DOHH2 (cell line): ENCODE measurements at regions not wholly inside any gene's neighbourhood (a gene's known extent, or its start where the extent isn't known, plus 50 kb on each side); places are given as distances from the start of the nearest gene placed in this dataset.
"Not testable (repeated sequence)": the region's sequence is repeated elsewhere in the genome, so short reads cannot be mapped to it uniquely, and the experiment has no call there.

Experiments
- H3F3A ChIP-seq: fragments of 200-600 bp; sonication (generic), shearing (Covaris generic); 2 replicates; pipeline ENCODE4 v1.6.0; 2016; ENCODE audit warnings: antibody characterized with exemption, mild to moderate bottlenecking; ENCODE audit not compliant: control insufficient read depth, insufficient read depth
- H3K27ac ChIP-seq: fragments of 200-600 bp; sonication (generic); 2 replicates; pipeline ENCODE4 v1.5.1; 2014; ENCODE audit warnings: low read depth, mild to moderate bottlenecking, low read length, moderate library complexity
- H3K27me3 ChIP-seq: fragments of 200-600 bp; sonication (generic); 2 replicates; pipeline ENCODE4 v1.6.1; 2014; ENCODE audit warnings: mild to moderate bottlenecking, low read length, mixed read lengths; ENCODE audit not compliant: control insufficient read depth
- H3K36me3 ChIP-seq: fragments of 200-600 bp; sonication (generic); 2 replicates; pipeline ENCODE4 v1.6.1; 2014; ENCODE audit warnings: mild to moderate bottlenecking, low read length, moderate library complexity, mixed read lengths; ENCODE audit not compliant: control insufficient read depth
- H3K4me1 ChIP-seq: fragments of 200-600 bp; sonication (generic); 2 replicates; pipeline ENCODE4 v1.6.1; 2014; ENCODE audit warnings: mild to moderate bottlenecking, low read length, mixed read lengths; ENCODE audit not compliant: control insufficient read depth
- H3K4me2 ChIP-seq: fragments of 200-600 bp; sonication (generic); 2 replicates; pipeline ENCODE4 v1.6.0; 2014; ENCODE audit warnings: mild to moderate bottlenecking, low read length, moderate library complexity
- H3K4me3 ChIP-seq: fragments of 200-600 bp; sonication (generic); 2 replicates; pipeline ENCODE4 v1.5.1; 2014; ENCODE audit warnings: mild to moderate bottlenecking, low read length, mixed read lengths
- H3K79me2 ChIP-seq: fragments of 200-600 bp; sonication (generic); 2 replicates; pipeline ENCODE4 v1.6.1; 2014; ENCODE audit warnings: mild to moderate bottlenecking, low read length, mixed read lengths; ENCODE audit not compliant: control insufficient read depth
- H3K9me2 ChIP-seq: fragments of 200-600 bp; sonication (generic); replicated peaks from 2 replicates; pipeline ENCODE4 v1.6.1; 2014; ENCODE audit warnings: mild to moderate bottlenecking, low read length, mixed read lengths; ENCODE audit not compliant: control insufficient read depth
- H3K9me3 ChIP-seq: fragments of 200-600 bp; sonication (generic); 2 replicates; pipeline ENCODE4 v1.6.1; 2014; ENCODE audit warnings: antibody characterized with exemption, low read length, mixed read lengths; ENCODE audit not compliant: control insufficient read depth, insufficient read depth
- H4K20me1 ChIP-seq: fragments of 200-600 bp; sonication (generic); 2 replicates; pipeline ENCODE4 v1.6.0; 2014; ENCODE audit warnings: low read depth, mild to moderate bottlenecking, antibody characterized with exemption, low read length, moderate library complexity; ENCODE audit not compliant: control insufficient read depth, insufficient read depth

DNA sequence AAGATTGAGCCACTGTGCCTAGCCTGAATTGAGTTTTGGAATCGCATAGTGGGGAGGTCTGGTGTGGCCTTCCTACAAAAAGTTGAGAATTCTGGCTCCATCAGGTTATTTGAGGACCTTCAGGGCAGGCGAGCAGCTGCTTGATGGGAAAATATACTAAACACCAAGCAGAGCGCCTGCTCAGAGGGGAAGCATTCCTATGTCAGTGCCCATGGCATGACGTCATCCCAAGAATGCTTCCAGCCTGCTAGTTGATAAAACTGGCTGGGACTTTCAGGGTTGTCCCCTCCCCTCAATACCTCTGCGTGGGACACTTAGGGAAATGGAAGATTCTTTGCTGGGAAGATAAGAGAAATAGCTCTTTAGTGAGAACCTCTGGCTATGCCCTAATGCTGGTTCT is 174.9 kb upstream of the NBPF12 start:
- H3K36me3 ChIP-seq, H3K27ac ChIP-seq, H3K27me3 ChIP-seq, H3K79me2 ChIP-seq, H3K9me3 ChIP-seq, H3K9me2 ChIP-seq, H4K20me1 ChIP-seq, H3K4me2 ChIP-seq, H3K4me3 ChIP-seq, H3K4me1 ChIP-seq, H3F3A ChIP-seq: not testable (repeated sequence)

- not testable (repeated sequence) for H3K4me3 ChIP-seq, H3K4me2 ChIP-seq, H3K36me3 ChIP-seq, H3K4me1 ChIP-seq, H3K79me2 ChIP-seq, H3F3A ChIP-seq, H4K20me1 ChIP-seq, H3K9me3 ChIP-seq, H3K27me3 ChIP-seq, H3K27ac ChIP-seq, H3K9me2 ChIP-seq
These were observed 181.3 kb upstream of the NBPF12 start for GRCh38 chr1:146756858-146757257.

GRCh38 chr1:146748686-146749085 is 189.4 kb upstream of the NBPF12 start:
- H3K9me2 ChIP-seq, H3K4me3 ChIP-seq, H3F3A ChIP-seq, H3K36me3 ChIP-seq, H3K27ac ChIP-seq, H4K20me1 ChIP-seq, H3K79me2 ChIP-seq, H3K4me1 ChIP-seq, H3K4me2 ChIP-seq, H3K27me3 ChIP-seq, H3K9me3 ChIP-seq: not testable (repeated sequence)

DNA sequence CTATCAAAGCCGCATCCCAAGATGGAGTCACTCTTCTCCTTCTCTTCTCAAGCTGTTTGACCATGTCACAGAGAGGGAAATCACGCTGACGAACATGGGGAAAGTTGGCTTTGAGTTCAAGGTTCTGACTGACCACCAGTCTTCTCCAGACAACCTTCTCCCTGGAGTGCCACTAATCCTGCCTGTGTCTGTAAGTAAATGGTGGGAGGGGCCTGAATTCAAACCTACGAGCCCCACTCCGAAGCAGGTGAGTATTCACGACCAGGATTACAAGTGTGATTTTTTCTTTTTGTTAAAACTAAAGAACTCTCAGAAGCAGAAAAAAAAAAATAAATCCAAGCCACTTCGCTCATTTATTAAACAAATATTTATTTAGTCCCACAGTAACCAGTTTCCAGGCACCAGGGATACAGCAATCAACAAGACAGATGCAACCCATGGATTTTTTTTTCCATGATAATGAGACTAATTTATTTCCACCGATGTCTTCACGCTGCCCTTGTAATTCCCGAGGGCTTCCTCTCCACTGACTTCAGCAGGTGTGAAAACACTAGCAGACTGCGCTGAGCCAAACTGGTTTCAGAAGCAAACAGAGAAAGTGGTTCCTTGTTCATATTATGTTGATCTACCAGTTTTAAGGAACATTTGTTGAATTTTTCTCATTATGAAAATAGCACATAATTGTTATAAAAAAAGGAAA is 206.0 kb upstream of the NBPF12 start:
- H4K20me1 ChIP-seq, H3K79me2 ChIP-seq, H3K27ac ChIP-seq, H3K4me1 ChIP-seq, H3K9me3 ChIP-seq, H3K27me3 ChIP-seq, H3K36me3 ChIP-seq, H3K4me3 ChIP-seq, H3F3A ChIP-seq, H3K4me2 ChIP-seq, H3K9me2 ChIP-seq: not testable (repeated sequence)

DNA sequence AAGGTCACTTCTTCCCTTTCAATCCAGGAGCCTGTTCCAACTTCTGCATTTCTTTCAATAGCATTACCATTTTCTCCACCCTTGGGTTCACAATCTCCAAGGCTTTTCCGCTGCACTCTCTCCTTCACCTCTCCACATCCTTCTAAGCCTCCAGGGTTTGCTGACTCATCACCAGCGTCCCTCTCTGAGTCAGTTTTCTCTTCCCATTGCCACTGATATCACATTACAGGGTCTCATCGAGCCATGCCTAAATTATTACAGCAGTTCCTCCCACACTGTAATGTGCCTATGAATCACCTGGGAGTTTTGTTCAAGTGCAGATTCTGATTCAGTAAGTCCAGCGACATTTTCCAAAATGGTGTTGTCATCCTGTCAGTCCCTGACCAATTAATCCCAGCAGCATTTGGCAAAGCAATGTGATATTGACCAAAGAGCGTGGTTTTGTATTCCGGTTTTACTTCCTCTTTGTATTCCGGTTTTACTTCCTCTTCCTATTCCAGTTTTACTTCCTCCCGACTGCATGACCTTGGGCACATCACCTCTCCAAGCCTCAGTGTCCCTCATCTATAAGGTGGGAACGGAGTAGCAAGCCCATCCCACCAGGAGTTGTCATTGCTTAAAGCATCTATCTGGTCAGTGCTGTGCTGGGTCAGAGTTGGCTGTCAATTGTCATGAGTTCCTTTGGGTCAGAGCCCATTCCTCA is 208.3 kb upstream of the NBPF12 start:
- H3K4me2 ChIP-seq, H3K9me3 ChIP-seq, H3K27ac ChIP-seq, H3K9me2 ChIP-seq, H3K79me2 ChIP-seq, H4K20me1 ChIP-seq, H3K4me3 ChIP-seq, H3K27me3 ChIP-seq, H3K36me3 ChIP-seq, H3F3A ChIP-seq, H3K4me1 ChIP-seq: not testable (repeated sequence)

DNA sequence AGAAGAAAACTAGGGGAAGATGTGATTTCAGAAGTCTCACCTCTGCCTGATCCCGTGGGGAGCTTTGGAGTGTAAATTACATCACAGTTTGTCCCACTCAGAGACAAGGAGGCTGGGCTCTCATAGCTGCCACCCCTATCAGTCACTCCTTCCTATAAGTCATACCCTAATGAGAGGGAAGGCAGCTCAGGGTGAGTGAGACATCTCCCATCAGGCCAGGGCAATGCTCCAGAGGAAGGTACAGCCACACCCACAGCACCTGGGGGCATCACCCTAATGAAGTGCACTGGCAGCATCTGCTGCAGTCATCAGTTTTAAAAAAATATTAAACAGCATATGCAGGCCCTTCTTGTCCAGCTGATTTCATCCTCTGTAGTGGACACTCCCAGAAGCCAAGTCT is 223.1 kb upstream of the NBPF12 start:
- H3K27me3 ChIP-seq, H3K36me3 ChIP-seq, H3K9me2 ChIP-seq, H3K9me3 ChIP-seq, H3K4me1 ChIP-seq, H3K4me2 ChIP-seq, H4K20me1 ChIP-seq, H3F3A ChIP-seq, H3K27ac ChIP-seq, H3K79me2 ChIP-seq, H3K4me3 ChIP-seq: not testable (repeated sequence)

- H3K9me2 ChIP-seq, H3K27ac ChIP-seq, H3K4me1 ChIP-seq, H3K4me2 ChIP-seq, H4K20me1 ChIP-seq, H3F3A ChIP-seq, H3K79me2 ChIP-seq, H3K9me3 ChIP-seq, H3K4me3 ChIP-seq, H3K27me3 ChIP-seq, H3K36me3 ChIP-seq: not testable (repeated sequence)
These were observed 227.1 kb upstream of the NBPF12 start for GRCh38 chr1:146710838-146711521.

DNA sequence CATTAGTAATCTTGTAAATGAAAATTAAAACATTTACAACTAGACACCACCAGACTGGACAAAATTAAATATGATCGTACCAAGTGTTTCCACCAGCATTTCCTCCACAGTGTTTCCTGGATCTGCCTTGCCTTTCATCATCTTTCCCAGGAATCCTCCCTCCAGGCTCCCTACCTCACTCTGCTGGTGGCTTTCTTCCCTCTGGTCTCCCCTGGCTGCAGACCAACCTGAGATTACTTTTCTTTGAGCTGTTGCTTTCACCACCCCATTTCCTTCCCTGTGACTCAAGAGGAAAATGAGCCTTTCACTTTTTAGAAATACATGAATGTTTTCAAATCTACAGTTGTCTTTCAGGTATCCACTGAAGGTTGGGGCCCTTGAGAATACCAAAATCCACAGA is 228.8 kb upstream of the NBPF12 start:
- H3K9me2 ChIP-seq, H4K20me1 ChIP-seq, H3K4me1 ChIP-seq, H3F3A ChIP-seq, H3K36me3 ChIP-seq, H3K9me3 ChIP-seq, H3K79me2 ChIP-seq, H3K4me3 ChIP-seq, H3K4me2 ChIP-seq, H3K27me3 ChIP-seq, H3K27ac ChIP-seq: not testable (repeated sequence)
